ENCODE measurements at regions not wholly inside any gene's neighbourhood (a gene's known extent, or its start where the extent isn't known, plus 50 kb on each side); places are given as distances from the start of the nearest gene placed in this dataset.

DNA sequence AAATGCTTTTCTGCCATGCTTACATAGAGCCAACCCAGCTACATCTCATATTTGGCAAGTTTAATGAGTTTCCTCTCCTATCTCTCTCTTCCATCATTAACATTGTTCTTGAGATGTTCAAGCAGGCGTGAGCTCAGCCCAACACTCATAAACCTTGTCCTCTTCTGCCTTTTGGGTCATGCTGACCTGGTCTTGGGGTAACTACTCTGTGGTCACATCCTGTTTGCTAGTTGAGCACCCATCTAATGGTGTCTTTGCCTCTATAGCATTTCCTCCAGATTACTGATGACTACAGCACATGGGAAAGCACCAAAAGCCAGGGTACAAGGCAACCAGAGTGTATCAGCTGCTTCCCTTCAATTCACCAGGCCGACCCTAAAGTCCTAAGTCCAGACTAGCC, 366.9 kb upstream of the HNRNPA3 start:
- H3K36me3 ChIP-seq, result no peaks in the 10 kb centered on the region
- intact Hi-C loops (cut with DNase I; ENCODE audit: low total_unique reads), result no loop called here
- no peak overlapping the region for H3K27ac ChIP-seq
- no peaks in the 10 kb centered on the region for H3K4me1 ChIP-seq
- 65 to 85% (median 78%) methylated on average over 2 of the region's 2 CpGs for WGBS, 5 donors
- H3K9me3 ChIP-seq, result no peaks in the 10 kb centered on the region
- no peak for DNase-seq
- no peak overlapping the region for H3K4me3 ChIP-seq
- TF ChIP-seq, protein P1, sequence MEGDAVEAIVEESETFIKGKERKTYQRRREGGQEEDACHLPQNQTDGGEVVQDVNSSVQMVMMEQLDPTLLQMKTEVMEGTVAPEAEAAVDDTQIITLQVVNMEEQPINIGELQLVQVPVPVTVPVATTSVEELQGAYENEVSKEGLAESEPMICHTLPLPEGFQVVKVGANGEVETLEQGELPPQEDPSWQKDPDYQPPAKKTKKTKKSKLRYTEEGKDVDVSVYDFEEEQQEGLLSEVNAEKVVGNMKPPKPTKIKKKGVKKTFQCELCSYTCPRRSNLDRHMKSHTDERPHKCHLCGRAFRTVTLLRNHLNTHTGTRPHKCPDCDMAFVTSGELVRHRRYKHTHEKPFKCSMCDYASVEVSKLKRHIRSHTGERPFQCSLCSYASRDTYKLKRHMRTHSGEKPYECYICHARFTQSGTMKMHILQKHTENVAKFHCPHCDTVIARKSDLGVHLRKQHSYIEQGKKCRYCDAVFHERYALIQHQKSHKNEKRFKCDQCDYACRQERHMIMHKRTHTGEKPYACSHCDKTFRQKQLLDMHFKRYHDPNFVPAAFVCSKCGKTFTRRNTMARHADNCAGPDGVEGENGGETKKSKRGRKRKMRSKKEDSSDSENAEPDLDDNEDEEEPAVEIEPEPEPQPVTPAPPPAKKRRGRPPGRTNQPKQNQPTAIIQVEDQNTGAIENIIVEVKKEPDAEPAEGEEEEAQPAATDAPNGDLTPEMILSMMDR (IDR thresholded peaks at IDR 0.05), result no peak
- TF ChIP-seq POLR2AphosphoS5 (IDR thresholded peaks at IDR 0.05) (no peak), POLR2A (IDR thresholded peaks at IDR 0.05) (no peak)
- no peaks in the 10 kb centered on the region for H3K27me3 ChIP-seq

DNA sequence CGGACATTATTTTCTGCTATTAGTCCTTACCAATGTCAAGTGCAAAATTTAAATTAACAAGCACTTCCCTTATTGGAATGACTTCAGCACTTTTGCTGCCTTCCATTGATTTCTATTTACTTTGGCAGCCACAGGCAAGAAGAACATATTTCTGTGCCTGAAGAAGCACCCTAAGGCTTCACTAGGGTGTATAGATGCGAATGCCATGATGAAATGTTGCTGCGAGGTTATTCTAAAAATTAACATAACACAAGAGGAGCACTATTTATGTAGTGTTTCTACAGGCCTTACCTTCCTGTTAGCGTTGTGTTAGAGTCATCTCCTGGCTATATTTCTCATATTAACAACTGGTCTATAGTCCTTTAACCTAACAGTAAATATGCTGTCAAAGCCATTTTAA, 365.0 kb upstream of the HNRNPA3 start:
- no peak for TF ChIP-seq EP300 (IDR thresholded peaks at IDR 0.05)
- no peak for DNase-seq
- no peaks in the 10 kb centered on the region for H3K27me3 ChIP-seq
- no peak overlapping the region for H3K27ac ChIP-seq
- H3K4me3 ChIP-seq, result no peak overlapping the region
- 72 to 93% (median 86%) methylated on average over 4 of the region's 4 CpGs for WGBS, 5 donors
- intact Hi-C loops (cut with DNase I; ENCODE audit: low total_unique reads), result no loop called here
- H3K4me1 ChIP-seq, result no peaks in the 10 kb centered on the region
- no peaks in the 10 kb centered on the region for H3K9me3 ChIP-seq
- no peaks in the 10 kb centered on the region for H3K36me3 ChIP-seq

DNA sequence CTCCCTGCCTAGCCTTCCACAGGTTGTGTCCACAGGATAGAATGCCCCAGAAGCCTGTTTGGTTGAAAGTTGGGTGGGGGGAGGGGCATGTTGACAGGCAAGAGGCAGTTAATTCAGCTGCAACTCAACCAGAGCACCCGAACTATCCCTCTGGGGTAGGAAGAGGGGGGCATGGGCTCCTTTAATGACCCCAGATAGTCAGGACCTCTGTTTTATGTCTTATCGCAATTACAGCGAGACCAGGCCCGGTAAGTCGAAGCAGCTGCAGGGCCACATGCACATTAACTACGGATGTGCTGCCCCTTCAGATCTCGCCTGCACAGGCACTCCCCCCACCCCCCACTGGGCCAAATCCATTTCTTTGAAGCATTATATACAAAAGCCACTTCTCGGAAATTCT, 363.8 kb upstream of the HNRNPA3 start:
- TF ChIP-seq POLR2AphosphoS5 (IDR thresholded peaks at IDR 0.05) (no peak), POLR2A (IDR thresholded peaks at IDR 0.05) (no peak), EP300 (IDR thresholded peaks at IDR 0.05) (no peak)
- TF ChIP-seq, protein P1 (IDR thresholded peaks at IDR 0.05), result no peak
- H3K4me3 ChIP-seq, result no peak overlapping the region
- H3K36me3 ChIP-seq, result no peaks in the 10 kb centered on the region
- no peak for DNase-seq
- 71 to 77% (median 73%) methylated on average over 8 of the region's 8 CpGs for WGBS, 5 donors
- H3K9me3 ChIP-seq, result no peaks in the 10 kb centered on the region
- H3K27ac ChIP-seq, result no peak overlapping the region
- intact Hi-C loops (cut with DNase I; ENCODE audit: low total_unique reads), result no loop called here
- no peaks in the 10 kb centered on the region for H3K4me1 ChIP-seq
- H3K27me3 ChIP-seq, result no peaks in the 10 kb centered on the region

DNA sequence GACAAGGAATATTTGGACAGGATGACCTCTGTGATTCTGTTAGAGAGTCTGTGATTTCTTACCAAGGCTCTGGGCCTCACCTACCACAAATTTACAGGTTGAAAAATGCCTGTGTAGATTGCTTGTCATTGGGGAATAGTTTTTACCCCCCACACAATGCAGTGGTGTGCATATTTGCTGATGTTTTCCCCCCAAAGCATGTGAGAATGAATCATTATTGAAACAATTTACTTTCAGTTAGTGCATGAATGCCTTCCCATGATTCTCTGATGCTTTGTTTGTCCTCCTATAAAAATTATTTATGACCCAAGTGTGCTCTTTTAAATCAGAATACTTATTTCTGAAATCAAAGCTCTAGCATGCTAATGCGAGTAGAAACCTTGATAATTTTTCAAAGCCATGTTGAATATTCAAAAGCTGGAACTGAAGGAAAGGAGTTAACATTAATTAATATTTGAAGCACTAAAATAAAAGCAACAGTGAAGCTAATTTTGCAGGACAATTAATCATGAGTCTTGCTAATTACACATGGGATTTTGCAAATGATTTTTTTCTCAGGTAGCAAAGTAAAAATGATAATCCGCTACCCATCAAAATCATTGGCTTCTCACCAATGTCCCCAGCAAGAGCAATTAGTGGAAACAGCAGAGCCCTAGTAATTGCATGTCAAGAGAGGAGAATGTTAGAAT, 361.2 kb upstream of the HNRNPA3 start:
- no peak for TF ChIP-seq POLR2A (IDR thresholded peaks at IDR 0.05)
- TF ChIP-seq, protein P1 (IDR thresholded peaks at IDR 0.05), result no peak
- TF ChIP-seq POLR2AphosphoS5 (IDR thresholded peaks at IDR 0.05), result no peak
- no peak for TF ChIP-seq EP300 (IDR thresholded peaks at IDR 0.05)
- intact Hi-C loops (cut with DNase I; ENCODE audit: low total_unique reads), result no loop called here
- H3K4me1 ChIP-seq, result no peaks in the 10 kb centered on the region
- no peak overlapping the region for H3K4me3 ChIP-seq
- no peaks in the 10 kb centered on the region for H3K27me3 ChIP-seq
- WGBS, 5 donors, result 94 to 99% (median 96%) methylated on average over 2 of the region's 2 CpGs
- DNase-seq, result no peak
- no peaks in the 10 kb centered on the region for H3K36me3 ChIP-seq
- no peak overlapping the region for H3K27ac ChIP-seq
- H3K9me3 ChIP-seq, result no peaks in the 10 kb centered on the region

DNA sequence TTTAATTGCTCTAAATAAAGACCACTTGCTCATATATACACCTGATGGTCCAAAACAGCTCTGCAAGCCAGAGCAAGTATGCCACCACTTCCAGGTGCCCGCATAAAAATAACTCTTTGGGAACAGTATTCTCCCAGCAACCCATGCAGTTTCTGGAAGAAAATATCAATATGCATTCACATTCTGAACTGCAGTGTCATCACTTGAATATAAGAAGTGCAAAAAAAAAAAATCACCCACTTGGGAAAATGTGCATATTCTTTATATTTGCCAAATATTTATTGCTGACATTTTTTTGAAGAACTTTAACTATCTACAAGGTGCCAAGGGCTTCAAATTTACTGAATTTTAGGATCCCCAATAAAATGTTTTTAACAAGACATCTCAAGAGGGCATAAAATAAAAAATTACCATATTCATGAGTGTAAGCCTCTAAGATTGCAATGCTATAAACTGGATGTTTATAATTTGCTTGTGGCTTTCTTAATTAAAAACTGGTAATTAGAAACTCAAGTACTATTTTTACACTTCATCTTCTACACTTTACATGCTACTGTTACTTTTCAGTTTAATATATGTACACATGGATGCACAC, 360.6 kb upstream of the HNRNPA3 start:
- Histone ChIP-seq H3K36me3 (no peaks in the 10 kb centered on the region), H3K9me3 (no peaks in the 10 kb centered on the region), H3K4me3 (no peak overlapping the region), H3K4me1 (no peaks in the 10 kb centered on the region), H3K27me3 (no peaks in the 10 kb centered on the region), H3K27ac (no peak overlapping the region)
- DNase-seq, result no peak
- 92 to 98% (median 95%) methylated on average over 1 of the region's 1 CpG for WGBS, 5 donors
- intact Hi-C loops (cut with DNase I; ENCODE audit: low total_unique reads), result no loop called here
- TF ChIP-seq, protein P1 (IDR thresholded peaks at IDR 0.05), result no peak

All from stomach (tissue), 8 donors.